Large intestine (tissue), 3 donors: ENCODE measurements at regions not wholly inside any gene's neighbourhood (a gene's known extent, or its start where the extent isn't known, plus 50 kb on each side); places are given as distances from the start of the nearest gene placed in this dataset.

Source experiments
- DNase-seq, 2 donors: peaks; one replicate each; pipeline versions ENCODE4 v3.0.0 to v3.0.0-alpha.2; 2013
- H3K27ac ChIP-seq: one replicate; pipeline ENCODE4 v1.5.1; 2013; ENCODE audit warnings: low read length
- H3K27me3 ChIP-seq: 2 replicates; pipeline ENCODE4 v1.6.1; 2013; ENCODE audit warnings: low read length; ENCODE audit not compliant: control insufficient read depth, insufficient read depth
- H3K36me3 ChIP-seq: 2 replicates; pipeline ENCODE4 v1.6.1; 2013; ENCODE audit warnings: low read length; ENCODE audit not compliant: control insufficient read depth, insufficient read depth
- H3K4me1 ChIP-seq: one replicate; pipeline ENCODE4 v1.6.1; 2013; ENCODE audit warnings: low read length; ENCODE audit not compliant: control insufficient read depth, insufficient read depth
- H3K4me3 ChIP-seq: one replicate; pipeline ENCODE4 v1.5.1; 2013; ENCODE audit warnings: low read length
- H3K9me3 ChIP-seq: one replicate; pipeline ENCODE4 v1.6.1; 2013; ENCODE audit warnings: mild to moderate bottlenecking, low read depth, low read length, moderate library complexity; ENCODE audit not compliant: control insufficient read depth
- WGBS: methylation state at CpG from one replicate; pipeline ENCODE4 v1.1.5; 2013; ENCODE audit warnings: low lambda C conversion rate; ENCODE audit not compliant: insufficient coverage; 5-methylcytosine and 5-hydroxymethylcytosine counted together

- Histone ChIP-seq H3K4me3 (no peak overlapping the region), H3K27ac (no peak overlapping the region), H3K4me1 (peaks cover 12% of the 10 kb centered on the region), H3K27me3 (no peaks in the 10 kb centered on the region), H3K9me3 (no peaks in the 10 kb centered on the region), H3K36me3 (no peaks in the 10 kb centered on the region)
- WGBS: 100% methylated on average over 1 of the region's 3 CpGs
- no peak for DNase-seq
Observed at GRCh38 chr1:94597701-94598100, 56.1 kb upstream of the F3 start.

- WGBS: no CpG with 5 or more reads among the region's 3 CpGs
Observed at GRCh38 chr1:94596260-94596659, 54.7 kb upstream of the F3 start.

GRCh38 chr1:94595658-94596057 lies 54.1 kb upstream of the F3 start:
- H3K4me1 ChIP-seq: no peaks in the 10 kb centered on the region
- no peaks in the 10 kb centered on the region for H3K9me3 ChIP-seq
- no peaks in the 10 kb centered on the region for H3K36me3 ChIP-seq
- no peak overlapping the region for H3K27ac ChIP-seq
- no peaks in the 10 kb centered on the region for H3K27me3 ChIP-seq
- no peak overlapping the region for H3K4me3 ChIP-seq
- WGBS: 80% methylated on average over 1 of the region's 5 CpGs
- DNase-seq: no peak

More at GRCh38 chr1:94596260-94596659, 54.7 kb upstream of the F3 start:
- no peak overlapping the region for H3K27ac ChIP-seq
- no peaks in the 10 kb centered on the region for H3K27me3 ChIP-seq
- no peaks in the 10 kb centered on the region for H3K4me1 ChIP-seq
- H3K9me3 ChIP-seq: no peaks in the 10 kb centered on the region
- no peak for DNase-seq
- H3K36me3 ChIP-seq: no peaks in the 10 kb centered on the region
- H3K4me3 ChIP-seq: no peak overlapping the region

DNA sequence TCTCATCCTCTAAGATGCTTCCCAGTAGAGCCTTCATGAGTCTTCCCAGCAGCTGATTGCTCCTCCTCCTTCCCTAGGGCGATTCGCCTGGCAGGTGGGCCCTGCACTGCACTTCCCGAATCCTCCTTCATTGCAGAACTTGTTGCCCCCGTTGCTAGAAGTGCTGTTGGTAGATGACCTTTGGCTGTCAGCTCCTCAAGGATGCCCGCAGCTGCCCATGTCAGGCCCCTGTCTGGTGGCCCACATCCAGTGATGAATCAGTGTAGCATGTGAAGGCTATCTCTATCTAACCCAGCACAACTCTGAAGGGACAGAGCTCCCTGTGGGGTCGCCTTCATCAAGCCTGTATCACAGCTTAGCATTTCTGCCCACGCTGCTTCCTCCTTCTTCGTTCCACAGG lies 52.1 kb upstream of the F3 start:
- Histone ChIP-seq H3K27ac (no peak overlapping the region), H3K27me3 (no peaks in the 10 kb centered on the region), H3K4me3 (no peak overlapping the region), H3K4me1 (no peaks in the 10 kb centered on the region), H3K9me3 (no peaks in the 10 kb centered on the region), H3K36me3 (no peaks in the 10 kb centered on the region)
- no peak for DNase-seq
- WGBS: no CpG with 5 or more reads among the region's 8 CpGs

GRCh38 chr1:94592571-94592920 lies 51.0 kb upstream of the F3 start:
- no peaks in the 10 kb centered on the region for H3K4me1 ChIP-seq
- no peaks in the 10 kb centered on the region for H3K9me3 ChIP-seq
- WGBS: 100% methylated on average over 1 of the region's 2 CpGs
- DNase-seq: no peak
- no peak overlapping the region for H3K27ac ChIP-seq
- no peaks in the 10 kb centered on the region for H3K36me3 ChIP-seq
- no peaks in the 10 kb centered on the region for H3K27me3 ChIP-seq
- H3K4me3 ChIP-seq: no peak overlapping the region

GRCh38 chr1:94591823-94592570 lies 50.4 kb upstream of the F3 start:
- no peak overlapping the region for H3K4me3 ChIP-seq
- no peaks in the 10 kb centered on the region for H3K4me1 ChIP-seq
- 100% methylated on average over 2 of the region's 7 CpGs for WGBS
- no peaks in the 10 kb centered on the region for H3K36me3 ChIP-seq
- no peak overlapping the region for H3K27ac ChIP-seq
- no peaks in the 10 kb centered on the region for H3K9me3 ChIP-seq
- H3K27me3 ChIP-seq: no peaks in the 10 kb centered on the region
- no peak for DNase-seq
